ENCODE measurements at regions not wholly inside any gene's neighbourhood (a gene's known extent, or its start where the extent isn't known, plus 50 kb on each side); places are given as distances from the start of the nearest gene placed in this dataset.

DNA sequence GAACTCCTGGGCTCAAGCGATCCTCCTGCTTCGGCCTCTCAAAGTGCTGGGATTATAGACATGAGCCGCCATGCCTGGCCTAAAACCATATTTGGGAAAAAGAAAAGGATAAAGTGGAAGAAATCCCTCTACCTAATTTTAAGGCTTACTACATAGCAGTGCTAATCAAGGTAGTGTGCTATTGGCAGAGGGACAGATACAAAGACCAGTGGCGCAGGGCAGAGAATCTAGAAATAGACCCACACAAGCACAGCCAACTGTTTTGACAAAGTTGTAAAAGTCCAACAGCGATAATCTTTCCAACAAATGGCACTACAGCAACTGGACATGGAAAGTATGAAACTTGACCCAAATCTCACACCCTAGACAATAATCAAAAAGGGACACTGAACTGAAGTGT lies 138.4 kb downstream of the TFCP2L1 start:
- Histone ChIP-seq H2AK5ac (ENCODE audit: low read length, severe bottlenecking) (no peak overlapping the region), H2BK15ac (ENCODE audit: low read depth, poor library complexity, severe bottlenecking) (no peak overlapping the region), H3K14ac (ENCODE audit: low read length in 2 of 2) (no peak overlapping the region), H3K4me3 (ENCODE audit: insufficient read depth in 1 of 2, low read depth in 1 of 2, low read length in 2 of 2) (no peak overlapping the region), H3K18ac (ENCODE audit: low read depth in 1 of 2, low read length in 2 of 2) (no peak overlapping the region), H4K8ac (ENCODE audit: low read length) (no peak overlapping the region), H3K9me3 (ENCODE audit: control insufficient read depth, low read length) (no peaks in the 10 kb centered on the region), H3K27me3 (ENCODE audit: control insufficient read depth in 1 of 2, insufficient read depth in 1 of 2, low read length in 2 of 2) (peaks cover 28 to 40% of the 10 kb centered on the region in 2 experiments), H3K36me3 (ENCODE audit: control insufficient read depth in 1 of 2, insufficient read depth in 2 of 2, low read depth in 1 of 2, low read length in 2 of 2) (no peaks in the 10 kb centered on the region), H3K79me1 (replicated peaks; ENCODE audit: low read length, poor library complexity, severe bottlenecking) (no peaks in the 10 kb centered on the region), H3K23ac (ENCODE audit: low read length in 2 of 2) (no peak overlapping the region), H3K4ac (ENCODE audit: low read depth in 1 of 2, low read length in 2 of 2) (no peak overlapping the region), H3K9ac (ENCODE audit: low read length) (no peak overlapping the region), H2BK120ac (ENCODE audit: low read depth, low read length) (no peak overlapping the region), H2BK12ac (ENCODE audit: low read length in 2 of 2) (no peak overlapping the region), H3K27ac (ENCODE audit: low read length, poor library complexity, severe bottlenecking) (no peak overlapping the region), H2BK5ac (ENCODE audit: low read depth, low read length, poor library complexity, severe bottlenecking) (no peak overlapping the region), H2AFZ (ENCODE audit: low read depth, low read length) (no peak overlapping the region), H4K91ac (ENCODE audit: low read length) (no peak overlapping the region), H3K4me2 (ENCODE audit: low read length, poor library complexity, severe bottlenecking) (no peak overlapping the region), H3K4me1 (ENCODE audit: control insufficient read depth, insufficient read depth, low read depth, low read length) (no peaks in the 10 kb centered on the region)
- no peak for DNase-seq
- WGBS, result 96% methylated on average over 5 of the region's 5 CpGs

GRCh38 chr2:121147766-121148165 lies 137.2 kb downstream of the TFCP2L1 start:
- no peak overlapping the region for H2AK5ac ChIP-seq (ENCODE audit: low read length, severe bottlenecking)
- H2BK5ac ChIP-seq (ENCODE audit: low read depth, low read length, poor library complexity, severe bottlenecking), result no peak overlapping the region
- H2BK120ac ChIP-seq (ENCODE audit: low read depth, low read length), result no peak overlapping the region
- H3K4me1 ChIP-seq (ENCODE audit: control insufficient read depth, insufficient read depth, low read depth, low read length), result no peaks in the 10 kb centered on the region
- no peak overlapping the region for H2BK12ac ChIP-seq (ENCODE audit: low read length in 2 of 2)
- no peak overlapping the region for H2BK15ac ChIP-seq (ENCODE audit: low read depth, poor library complexity, severe bottlenecking)
- no peak overlapping the region for H3K9ac ChIP-seq (ENCODE audit: low read length)
- H3K4me2 ChIP-seq (ENCODE audit: low read length, poor library complexity, severe bottlenecking), result no peak overlapping the region
- peaks cover 27 to 37% of the 10 kb centered on the region in 2 experiments for H3K27me3 ChIP-seq (ENCODE audit: control insufficient read depth in 1 of 2, insufficient read depth in 1 of 2, low read length in 2 of 2)
- H3K4me3 ChIP-seq (ENCODE audit: insufficient read depth in 1 of 2, low read depth in 1 of 2, low read length in 2 of 2), result no peak overlapping the region
- no peak overlapping the region for H4K8ac ChIP-seq (ENCODE audit: low read length)
- no peak overlapping the region for H4K91ac ChIP-seq (ENCODE audit: low read length)
- H3K14ac ChIP-seq (ENCODE audit: low read length in 2 of 2), result no peak overlapping the region
- DNase-seq, result no peak
- no peaks in the 10 kb centered on the region for H3K36me3 ChIP-seq (ENCODE audit: control insufficient read depth in 1 of 2, insufficient read depth in 2 of 2, low read depth in 1 of 2, low read length in 2 of 2)
- no peaks in the 10 kb centered on the region for H3K79me1 ChIP-seq (replicated peaks; ENCODE audit: low read length, poor library complexity, severe bottlenecking)
- H3K9me3 ChIP-seq (ENCODE audit: control insufficient read depth, low read length), result no peaks in the 10 kb centered on the region
- no peak overlapping the region for H3K23ac ChIP-seq (ENCODE audit: low read length in 2 of 2)
- no peak overlapping the region for H3K4ac ChIP-seq (ENCODE audit: low read depth in 1 of 2, low read length in 2 of 2)
- H2AFZ ChIP-seq (ENCODE audit: low read depth, low read length), result no peak overlapping the region
- WGBS, result no CpG with 5 or more reads among the region's 1 CpG
- no peak overlapping the region for H3K18ac ChIP-seq (ENCODE audit: low read depth in 1 of 2, low read length in 2 of 2)
- no peak overlapping the region for H3K27ac ChIP-seq (ENCODE audit: low read length, poor library complexity, severe bottlenecking)

- no peak overlapping the region for H3K4me2 ChIP-seq (ENCODE audit: low read length, poor library complexity, severe bottlenecking)
- no peak overlapping the region for H2AFZ ChIP-seq (ENCODE audit: low read depth, low read length)
- no peak overlapping the region for H2AK5ac ChIP-seq (ENCODE audit: low read length, severe bottlenecking)
- no peak overlapping the region for H4K91ac ChIP-seq (ENCODE audit: low read length)
- H2BK15ac ChIP-seq (ENCODE audit: low read depth, poor library complexity, severe bottlenecking), result no peak overlapping the region
- H4K8ac ChIP-seq (ENCODE audit: low read length), result no peak overlapping the region
- H3K4me1 ChIP-seq (ENCODE audit: control insufficient read depth, insufficient read depth, low read depth, low read length), result no peaks in the 10 kb centered on the region
- H3K36me3 ChIP-seq (ENCODE audit: control insufficient read depth in 1 of 2, insufficient read depth in 2 of 2, low read depth in 1 of 2, low read length in 2 of 2), result no peaks in the 10 kb centered on the region
- 56% methylated on average over 2 of the region's 3 CpGs for WGBS
- DNase-seq, result no peak
- no peak overlapping the region for H3K18ac ChIP-seq (ENCODE audit: low read depth in 1 of 2, low read length in 2 of 2)
- no peak overlapping the region for H2BK12ac ChIP-seq (ENCODE audit: low read length in 2 of 2)
- no peak overlapping the region for H3K4ac ChIP-seq (ENCODE audit: low read depth in 1 of 2, low read length in 2 of 2)
- no peaks in the 10 kb centered on the region for H3K9me3 ChIP-seq (ENCODE audit: control insufficient read depth, low read length)
- H3K14ac ChIP-seq (ENCODE audit: low read length in 2 of 2), result no peak overlapping the region
- H2BK5ac ChIP-seq (ENCODE audit: low read depth, low read length, poor library complexity, severe bottlenecking), result no peak overlapping the region
- peaks cover 26 to 39% of the 10 kb centered on the region in 2 experiments for H3K27me3 ChIP-seq (ENCODE audit: control insufficient read depth in 1 of 2, insufficient read depth in 1 of 2, low read length in 2 of 2)
- H3K9ac ChIP-seq (ENCODE audit: low read length), result no peak overlapping the region
- H3K4me3 ChIP-seq (ENCODE audit: insufficient read depth in 1 of 2, low read depth in 1 of 2, low read length in 2 of 2), result no peak overlapping the region
- no peak overlapping the region for H3K23ac ChIP-seq (ENCODE audit: low read length in 2 of 2)
- no peak overlapping the region for H3K27ac ChIP-seq (ENCODE audit: low read length, poor library complexity, severe bottlenecking)
- H3K79me1 ChIP-seq (replicated peaks; ENCODE audit: low read length, poor library complexity, severe bottlenecking), result no peaks in the 10 kb centered on the region
- H2BK120ac ChIP-seq (ENCODE audit: low read depth, low read length), result no peak overlapping the region
These were observed 136.5 kb downstream of the TFCP2L1 start for GRCh38 chr2:121148481-121148880.

- H3K9ac ChIP-seq (ENCODE audit: low read length), result no peak overlapping the region
- H3K9me3 ChIP-seq (ENCODE audit: control insufficient read depth, low read length), result no peaks in the 10 kb centered on the region
- no peak overlapping the region for H3K14ac ChIP-seq (ENCODE audit: low read length in 2 of 2)
- H2AK5ac ChIP-seq (ENCODE audit: low read length, severe bottlenecking), result no peak overlapping the region
- H3K4me3 ChIP-seq (ENCODE audit: insufficient read depth in 1 of 2, low read depth in 1 of 2, low read length in 2 of 2), result no peak overlapping the region
- WGBS, result 90% methylated on average over 4 of the region's 4 CpGs
- H2BK15ac ChIP-seq (ENCODE audit: low read depth, poor library complexity, severe bottlenecking), result no peak overlapping the region
- H3K4me1 ChIP-seq (ENCODE audit: control insufficient read depth, insufficient read depth, low read depth, low read length), result no peaks in the 10 kb centered on the region
- H3K27me3 ChIP-seq (ENCODE audit: control insufficient read depth in 1 of 2, insufficient read depth in 1 of 2, low read length in 2 of 2), result peaks cover 33 to 35% of the 10 kb centered on the region in 2 experiments
- no peaks in the 10 kb centered on the region for H3K36me3 ChIP-seq (ENCODE audit: control insufficient read depth in 1 of 2, insufficient read depth in 2 of 2, low read depth in 1 of 2, low read length in 2 of 2)
- H3K18ac ChIP-seq (ENCODE audit: low read depth in 1 of 2, low read length in 2 of 2), result no peak overlapping the region
- DNase-seq, result no peak
- no peaks in the 10 kb centered on the region for H3K79me1 ChIP-seq (replicated peaks; ENCODE audit: low read length, poor library complexity, severe bottlenecking)
- no peak overlapping the region for H3K4ac ChIP-seq (ENCODE audit: low read depth in 1 of 2, low read length in 2 of 2)
- no peak overlapping the region for H2AFZ ChIP-seq (ENCODE audit: low read depth, low read length)
- H3K4me2 ChIP-seq (ENCODE audit: low read length, poor library complexity, severe bottlenecking), result no peak overlapping the region
- H2BK120ac ChIP-seq (ENCODE audit: low read depth, low read length), result no peak overlapping the region
- no peak overlapping the region for H2BK5ac ChIP-seq (ENCODE audit: low read depth, low read length, poor library complexity, severe bottlenecking)
- no peak overlapping the region for H4K91ac ChIP-seq (ENCODE audit: low read length)
- no peak overlapping the region for H2BK12ac ChIP-seq (ENCODE audit: low read length in 2 of 2)
- H3K27ac ChIP-seq (ENCODE audit: low read length, poor library complexity, severe bottlenecking), result no peak overlapping the region
- no peak overlapping the region for H3K23ac ChIP-seq (ENCODE audit: low read length in 2 of 2)
- H4K8ac ChIP-seq (ENCODE audit: low read length), result no peak overlapping the region
These were observed 135.6 kb downstream of the TFCP2L1 start for GRCh38 chr2:121149384-121149783.

All from mesenchymal stem cell (in vitro differentiated cells and primary cell).